Body of pancreas (tissue), 4 donors: ENCODE measurements at regions not wholly inside any gene's neighbourhood (a gene's known extent, or its start where the extent isn't known, plus 50 kb on each side); places are given as distances from the start of the nearest gene placed in this dataset.

ENCODE experiments used
- ATAC-seq: fragments of 150-250 bp; one replicate; pipeline ENCODE4 v1.9.1; 2016
- DNase-seq, 4 donors: peaks; one replicate each; pipeline ENCODE4 v3.0.0-alpha.2; 2019
- H3K27ac ChIP-seq, 4 donors: fragments of 200-600 bp; sonication (generic); 1 replicate in 3 of 4; 2 replicates in 1 of 4; pipeline versions ENCODE4 v1.5.1 to v1.6.1; 2016 to 2019; ENCODE audit warnings: mild to moderate bottlenecking in 1 of 4, mixed read lengths in 1 of 4, moderate library complexity in 1 of 4
- H3K27me3 ChIP-seq, 2 donors: fragments of 200-600 bp; sonication (generic); one replicate each; pipeline ENCODE4 v1.6.0; 2016; ENCODE audit warnings: mild to moderate bottlenecking in 1 of 2
- H3K36me3 ChIP-seq, 2 donors: fragments of 200-600 bp; sonication (generic); replicated peaks in 1 of 2; 2 replicates each; pipeline ENCODE4 v1.5.1; 2016; ENCODE audit warnings: low read depth in 2 of 2; ENCODE audit not compliant: insufficient read depth in 1 of 2
- H3K4me1 ChIP-seq: fragments of 200-600 bp; sonication (generic); one replicate; pipeline ENCODE4 v1.6.0; 2016
- H3K4me3 ChIP-seq, 2 donors: fragments of 200-600 bp; sonication (generic); 1 replicate in 1 of 2; 2 replicates in 1 of 2; pipeline ENCODE4 v1.5.1; 2016 to 2019
- H3K9me3 ChIP-seq, 3 donors: fragments of 200-600 bp; sonication (generic); 1 replicate in 2 of 3; 2 replicates in 1 of 3; pipeline ENCODE4 v1.5.1; 2016
- POLR2A ChIP-seq, 3 donors: fragments of 450-650 bp; IDR thresholded peaks; one replicate each; pipeline ENCODE4 v1.6.1; 2016; ENCODE audit warnings: antibody characterized with exemption in 3 of 3, mild to moderate bottlenecking in 2 of 3
- WGBS, 2 donors: methylation state at CpG; one replicate each; pipeline ENCODE4 v1.1.5; 2017; 5-methylcytosine and 5-hydroxymethylcytosine counted together
- intact Hi-C: fragments of 100-400 bp; cut with DNase I; formaldehyde crosslinking; loops from one replicate; pipeline ENCODE4 v1.15.1; 2023
- TF ChIP-seq, protein P1 (sequence below), 7 experiments: fragments of 450-650 bp in 4 of 7; fragments of 200-600 bp in 3 of 7; sonication (generic) in 3 of 7; IDR thresholded peaks; one replicate each; pipeline ENCODE4 v1.5.1; 2016 to 2019; ENCODE audit warnings: antibody characterized with exemption in 7 of 7

GRCh38 chr12:111298582-111299436 is 70.1 kb downstream of the PHETA1 start:
- intact Hi-C loops: loop anchor here (10.0 kb wide), 1 partner anchor 364 kb away; no protein-coding TSS in a partner anchor
- 46 to 50% methylated on average over 8 to 12 of the region's 14 CpGs for WGBS, 2 donors
- no peak for TF ChIP-seq POLR2A (IDR thresholded peaks at IDR 0.05)
- TF ChIP-seq, protein P1, sequence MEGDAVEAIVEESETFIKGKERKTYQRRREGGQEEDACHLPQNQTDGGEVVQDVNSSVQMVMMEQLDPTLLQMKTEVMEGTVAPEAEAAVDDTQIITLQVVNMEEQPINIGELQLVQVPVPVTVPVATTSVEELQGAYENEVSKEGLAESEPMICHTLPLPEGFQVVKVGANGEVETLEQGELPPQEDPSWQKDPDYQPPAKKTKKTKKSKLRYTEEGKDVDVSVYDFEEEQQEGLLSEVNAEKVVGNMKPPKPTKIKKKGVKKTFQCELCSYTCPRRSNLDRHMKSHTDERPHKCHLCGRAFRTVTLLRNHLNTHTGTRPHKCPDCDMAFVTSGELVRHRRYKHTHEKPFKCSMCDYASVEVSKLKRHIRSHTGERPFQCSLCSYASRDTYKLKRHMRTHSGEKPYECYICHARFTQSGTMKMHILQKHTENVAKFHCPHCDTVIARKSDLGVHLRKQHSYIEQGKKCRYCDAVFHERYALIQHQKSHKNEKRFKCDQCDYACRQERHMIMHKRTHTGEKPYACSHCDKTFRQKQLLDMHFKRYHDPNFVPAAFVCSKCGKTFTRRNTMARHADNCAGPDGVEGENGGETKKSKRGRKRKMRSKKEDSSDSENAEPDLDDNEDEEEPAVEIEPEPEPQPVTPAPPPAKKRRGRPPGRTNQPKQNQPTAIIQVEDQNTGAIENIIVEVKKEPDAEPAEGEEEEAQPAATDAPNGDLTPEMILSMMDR (IDR thresholded peaks at IDR 0.05): peak; percentile 54 to 77 (median 66)

GRCh38 chr12:111297703-111298426 is 71.0 kb downstream of the PHETA1 start:
- H3K27ac ChIP-seq: no peak overlapping the region
- intact Hi-C loops: loop anchor here (10.0 kb wide), 1 partner anchor 363 kb away; no protein-coding TSS in a partner anchor
- H3K36me3 ChIP-seq: no peaks in the 10 kb centered on the region
- no peaks in the 10 kb centered on the region for H3K27me3 ChIP-seq
- no peaks in the 10 kb centered on the region for H3K9me3 ChIP-seq
- H3K4me3 ChIP-seq: no peak overlapping the region
- ATAC-seq (no peak), DNase-seq (no peak)
- TF ChIP-seq POLR2A (IDR thresholded peaks at IDR 0.05): no peak
- TF ChIP-seq, protein P1 (IDR thresholded peaks at IDR 0.05): no peak
- H3K4me1 ChIP-seq: no peaks in the 10 kb centered on the region
- WGBS, 2 donors: 76 to 83% methylated on average over 12 of the region's 12 CpGs

More at GRCh38 chr12:111298582-111299436, 70.1 kb downstream of the PHETA1 start:
- H3K27me3 ChIP-seq: no peaks in the 10 kb centered on the region
- peaks cover 0 to 4% (median 0%) of the 10 kb centered on the region in 3 donors for H3K9me3 ChIP-seq
- no peaks in the 10 kb centered on the region for H3K36me3 ChIP-seq
- DNase-seq: peak; percentile 28 to 52 (median 40)
- no peaks in the 10 kb centered on the region for H3K4me1 ChIP-seq
- H3K27ac ChIP-seq: no peak overlapping the region
- H3K4me3 ChIP-seq: no peak overlapping the region
- ATAC-seq: peak; percentile 47

DNA sequence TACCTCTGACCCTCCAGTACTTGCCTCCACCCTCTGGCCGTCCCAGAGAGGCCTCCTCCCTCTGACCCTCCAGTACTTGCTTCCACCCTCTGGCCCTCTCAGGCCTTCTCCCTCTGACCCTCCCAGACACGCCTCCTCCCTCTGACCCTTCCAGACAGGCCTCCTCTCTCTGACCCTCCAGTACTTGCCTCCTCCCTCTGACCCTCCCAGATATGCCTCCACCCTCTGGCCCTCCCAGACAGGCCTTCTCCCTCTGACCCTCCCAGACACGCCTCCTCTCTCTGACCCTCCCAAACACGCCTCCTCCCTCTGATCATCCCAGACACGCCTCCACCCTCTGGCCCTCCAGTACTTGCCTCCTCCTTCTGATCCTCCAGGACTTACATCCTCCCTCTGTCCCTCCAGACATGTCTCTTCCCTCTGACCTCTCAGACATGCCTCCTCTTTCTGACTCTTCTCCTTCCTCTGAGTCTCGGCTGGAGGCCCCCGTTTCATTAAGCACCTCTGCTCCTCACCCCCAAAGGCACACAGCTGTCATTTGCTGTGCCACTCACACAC is 71.9 kb downstream of the PHETA1 start:
- 79% methylated on average over 7 of the region's 7 CpGs for WGBS, 2 donors
- no peaks in the 10 kb centered on the region for H3K36me3 ChIP-seq
- H3K4me3 ChIP-seq: no peak overlapping the region
- no peaks in the 10 kb centered on the region for H3K27me3 ChIP-seq
- no peaks in the 10 kb centered on the region for H3K9me3 ChIP-seq
- H3K4me1 ChIP-seq: no peaks in the 10 kb centered on the region
- TF ChIP-seq POLR2A (IDR thresholded peaks at IDR 0.05): no peak
- TF ChIP-seq, protein P1 (IDR thresholded peaks at IDR 0.05): no peak
- DNase-seq: no peak
- no peak for ATAC-seq
- no peak overlapping the region for H3K27ac ChIP-seq
- intact Hi-C loops: loop anchor here (10.0 kb wide), 1 partner anchor 362 kb away; no protein-coding TSS in a partner anchor

- ATAC-seq: no peak
- no peaks in the 10 kb centered on the region for H3K36me3 ChIP-seq
- H3K4me1 ChIP-seq: no peaks in the 10 kb centered on the region
- no peak for DNase-seq
- intact Hi-C loops: loop anchor here (10.0 kb wide), 1 partner anchor 360 kb away; no protein-coding TSS in a partner anchor
- no peaks in the 10 kb centered on the region for H3K27me3 ChIP-seq
- 75 to 82% methylated on average over 10 of the region's 10 CpGs for WGBS, 2 donors
- no peak overlapping the region for H3K27ac ChIP-seq
- H3K9me3 ChIP-seq: no peaks in the 10 kb centered on the region
- TF ChIP-seq POLR2A (IDR thresholded peaks at IDR 0.05): no peak
- H3K4me3 ChIP-seq: no peak overlapping the region
Observed at GRCh38 chr12:111295176-111295575, 73.7 kb downstream of the PHETA1 start.
